ENCODE measurements at regions not wholly inside any gene's neighbourhood (a gene's known extent, or its start where the extent isn't known, plus 50 kb on each side); places are given as distances from the start of the nearest gene placed in this dataset.

GRCh38 chr12:126051611-126052107 lies 986.4 kb downstream of the AACS start:
- Histone ChIP-seq H3K4me3 (ENCODE audit: control extremely low read depth in 1 of 5, extremely low read depth in 1 of 5, insufficient read depth in 1 of 5, low read depth in 2 of 5, low read length in 4 of 5) (no peak overlapping the region), H3K9me3 (ENCODE audit: control extremely low read depth in 1 of 3, control insufficient read depth in 2 of 3, insufficient read depth in 1 of 3, low read length in 2 of 3) (peaks cover 0 to 9% (median 0%) of the 10 kb centered on the region in 3 donors), H3K27ac (ENCODE audit: low read length in 2 of 2) (no peak overlapping the region), H3K9ac (ENCODE audit: low read length) (no peak overlapping the region), H3K4me2 (replicated peaks; ENCODE audit: low read depth, low read length, poor library complexity, severe bottlenecking) (no peak overlapping the region), H2AFZ (ENCODE audit: insufficient read depth, low read depth, low read length, poor library complexity, severe bottlenecking) (no peak overlapping the region), H3K4me1 (ENCODE audit: control insufficient read depth in 2 of 2, insufficient read depth in 2 of 2, low read length in 2 of 2) (no peaks in the 10 kb centered on the region), H3K36me3 (replicated peaks in 1 of 2; ENCODE audit: control extremely low read depth in 1 of 2, control insufficient read depth in 1 of 2, extremely low read depth in 1 of 2, insufficient read depth in 2 of 2, low read length in 1 of 2) (no peaks in the 10 kb centered on the region), H3K27me3 (replicated peaks in 1 of 4; ENCODE audit: control extremely low read depth in 1 of 4, control insufficient read depth in 3 of 4, insufficient read depth in 4 of 4, low read length in 3 of 4) (no peaks in the 10 kb centered on the region), H4K20me1 (ENCODE audit: control insufficient read depth, insufficient read depth, low read length, poor library complexity, severe bottlenecking) (no peaks in the 10 kb centered on the region), H3K79me2 (ENCODE audit: control insufficient read depth, insufficient read depth, low read length) (no peaks in the 10 kb centered on the region)
- POLR2A ChIA-PET, result no interaction called here
- H3K4me1 Mint-ChIP-seq, result no peaks in the 10 kb centered on the region
- CTCF ChIA-PET, result no interaction called here
- H3K9me3 Mint-ChIP-seq (ENCODE audit: insufficient read depth), result peaks cover 6% of the 10 kb centered on the region
- WGBS (ENCODE audit: insufficient coverage), result no CpG with 5 or more reads among the region's 6 CpGs
- H3K4me3 Mint-ChIP-seq, result no peak overlapping the region
- ATAC-seq (ENCODE audit: low read depth), result no peak
- no peak for DNase-seq
- no peaks in the 10 kb centered on the region for H3K27me3 Mint-ChIP-seq
- H3K27ac Mint-ChIP-seq, result no peak overlapping the region
- TF ChIP-seq CTCF (IDR thresholded peaks at IDR 0.05), result no peak
- intact Hi-C loops (cut with micrococcal nuclease), result no loop called here

- H4K20me1 ChIP-seq (ENCODE audit: control insufficient read depth, insufficient read depth, low read length, poor library complexity, severe bottlenecking), result no peaks in the 10 kb centered on the region
- peaks cover 0 to 5% (median 0%) of the 10 kb centered on the region in 3 donors for H3K9me3 ChIP-seq (ENCODE audit: control extremely low read depth in 1 of 3, control insufficient read depth in 2 of 3, insufficient read depth in 1 of 3, low read length in 2 of 3)
- Mint-ChIP-seq H3K4me1 (no peaks in the 10 kb centered on the region), H3K27ac (no peak overlapping the region), H3K9me3 (ENCODE audit: insufficient read depth) (peaks cover 4% of the 10 kb centered on the region), H3K27me3 (no peaks in the 10 kb centered on the region), H3K4me3 (no peak overlapping the region)
- POLR2A ChIA-PET, result no interaction called here
- WGBS (ENCODE audit: insufficient coverage), result 71% methylated on average over 4 of the region's 4 CpGs
- no peak overlapping the region for H3K4me2 ChIP-seq (replicated peaks; ENCODE audit: low read depth, low read length, poor library complexity, severe bottlenecking)
- no peaks in the 10 kb centered on the region for H3K36me3 ChIP-seq (replicated peaks in 1 of 2; ENCODE audit: control extremely low read depth in 1 of 2, control insufficient read depth in 1 of 2, extremely low read depth in 1 of 2, insufficient read depth in 2 of 2, low read length in 1 of 2)
- H3K27ac ChIP-seq (ENCODE audit: low read length in 2 of 2), result no peak overlapping the region
- no peak for DNase-seq
- H3K4me3 ChIP-seq (ENCODE audit: control extremely low read depth in 1 of 5, extremely low read depth in 1 of 5, insufficient read depth in 1 of 5, low read depth in 2 of 5, low read length in 4 of 5), result no peak overlapping the region
- H3K9ac ChIP-seq (ENCODE audit: low read length), result no peak overlapping the region
- intact Hi-C loops (cut with micrococcal nuclease), result no loop called here
- no peak for TF ChIP-seq EZH2 (IDR thresholded peaks at IDR 0.05; ENCODE audit: borderline replicate concordance, insufficient read depth, low read depth, low read length, poor library complexity, severe bottlenecking)
- TF ChIP-seq CTCF (IDR thresholded peaks at IDR 0.05), result no peak
- CTCF ChIA-PET, result no interaction called here
- ATAC-seq (ENCODE audit: low read depth), result no peak
- H2AFZ ChIP-seq (ENCODE audit: insufficient read depth, low read depth, low read length, poor library complexity, severe bottlenecking), result no peak overlapping the region
- no peaks in the 10 kb centered on the region for H3K4me1 ChIP-seq (ENCODE audit: control insufficient read depth in 2 of 2, insufficient read depth in 2 of 2, low read length in 2 of 2)
- H3K27me3 ChIP-seq (replicated peaks in 1 of 4; ENCODE audit: control extremely low read depth in 1 of 4, control insufficient read depth in 3 of 4, insufficient read depth in 4 of 4, low read length in 3 of 4), result no peaks in the 10 kb centered on the region
- H3K79me2 ChIP-seq (ENCODE audit: control insufficient read depth, insufficient read depth, low read length), result no peaks in the 10 kb centered on the region
These were observed 990.3 kb downstream of the AACS start for GRCh38 chr12:126055521-126055920.

Measured in B cell (primary cell).